ENCODE measurements at regions not wholly inside any gene's neighbourhood (a gene's known extent, or its start where the extent isn't known, plus 50 kb on each side); places are given as distances from the start of the nearest gene placed in this dataset.

GRCh38 chr4:11590132-11590531 lies 161.4 kb upstream of the HS3ST1 start:
- TF ChIP-seq, protein P1, sequence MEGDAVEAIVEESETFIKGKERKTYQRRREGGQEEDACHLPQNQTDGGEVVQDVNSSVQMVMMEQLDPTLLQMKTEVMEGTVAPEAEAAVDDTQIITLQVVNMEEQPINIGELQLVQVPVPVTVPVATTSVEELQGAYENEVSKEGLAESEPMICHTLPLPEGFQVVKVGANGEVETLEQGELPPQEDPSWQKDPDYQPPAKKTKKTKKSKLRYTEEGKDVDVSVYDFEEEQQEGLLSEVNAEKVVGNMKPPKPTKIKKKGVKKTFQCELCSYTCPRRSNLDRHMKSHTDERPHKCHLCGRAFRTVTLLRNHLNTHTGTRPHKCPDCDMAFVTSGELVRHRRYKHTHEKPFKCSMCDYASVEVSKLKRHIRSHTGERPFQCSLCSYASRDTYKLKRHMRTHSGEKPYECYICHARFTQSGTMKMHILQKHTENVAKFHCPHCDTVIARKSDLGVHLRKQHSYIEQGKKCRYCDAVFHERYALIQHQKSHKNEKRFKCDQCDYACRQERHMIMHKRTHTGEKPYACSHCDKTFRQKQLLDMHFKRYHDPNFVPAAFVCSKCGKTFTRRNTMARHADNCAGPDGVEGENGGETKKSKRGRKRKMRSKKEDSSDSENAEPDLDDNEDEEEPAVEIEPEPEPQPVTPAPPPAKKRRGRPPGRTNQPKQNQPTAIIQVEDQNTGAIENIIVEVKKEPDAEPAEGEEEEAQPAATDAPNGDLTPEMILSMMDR (IDR thresholded peaks at IDR 0.05), result no peak
- TF ChIP-seq POLR2A (IDR thresholded peaks at IDR 0.05) (no peak), POLR2AphosphoS5 (IDR thresholded peaks at IDR 0.05) (no peak)

Measured in sigmoid colon (tissue), 4 donors.